Body of pancreas (tissue), 4 donors: ENCODE measurements at regions not wholly inside any gene's neighbourhood (a gene's known extent, or its start where the extent isn't known, plus 50 kb on each side); places are given as distances from the start of the nearest gene placed in this dataset.
A peak's percentile ranks its signal among the peaks of the same experiment; 100 is the strongest.
"Not testable (repeated sequence)": the region's sequence is repeated elsewhere in the genome, so short reads cannot be mapped to it uniquely, and the experiment has no call there.

ENCODE experiments used
- ATAC-seq: fragments of 150-250 bp; one replicate; pipeline ENCODE4 v1.9.1; 2016
- DNase-seq, 4 donors: peaks; one replicate each; pipeline ENCODE4 v3.0.0-alpha.2; 2019
- H3K27ac ChIP-seq, 4 donors: fragments of 200-600 bp; sonication (generic); 1 replicate in 3 of 4; 2 replicates in 1 of 4; pipeline versions ENCODE4 v1.5.1 to v1.6.1; 2016 to 2019; ENCODE audit warnings: mild to moderate bottlenecking in 1 of 4, mixed read lengths in 1 of 4, moderate library complexity in 1 of 4
- H3K27me3 ChIP-seq, 2 donors: fragments of 200-600 bp; sonication (generic); one replicate each; pipeline ENCODE4 v1.6.0; 2016; ENCODE audit warnings: mild to moderate bottlenecking in 1 of 2
- H3K36me3 ChIP-seq, 2 donors: fragments of 200-600 bp; sonication (generic); replicated peaks in 1 of 2; 2 replicates each; pipeline ENCODE4 v1.5.1; 2016; ENCODE audit warnings: low read depth in 2 of 2; ENCODE audit not compliant: insufficient read depth in 1 of 2
- H3K4me1 ChIP-seq: fragments of 200-600 bp; sonication (generic); one replicate; pipeline ENCODE4 v1.6.0; 2016
- H3K4me3 ChIP-seq, 2 donors: fragments of 200-600 bp; sonication (generic); 1 replicate in 1 of 2; 2 replicates in 1 of 2; pipeline ENCODE4 v1.5.1; 2016 to 2019
- H3K9me3 ChIP-seq, 3 donors: fragments of 200-600 bp; sonication (generic); 1 replicate in 2 of 3; 2 replicates in 1 of 3; pipeline ENCODE4 v1.5.1; 2016
- POLR2A ChIP-seq, 3 donors: fragments of 450-650 bp; IDR thresholded peaks; one replicate each; pipeline ENCODE4 v1.6.1; 2016; ENCODE audit warnings: antibody characterized with exemption in 3 of 3, mild to moderate bottlenecking in 2 of 3
- WGBS, 2 donors: methylation state at CpG; one replicate each; pipeline ENCODE4 v1.1.5; 2017; 5-methylcytosine and 5-hydroxymethylcytosine counted together
- intact Hi-C: fragments of 100-400 bp; cut with DNase I; formaldehyde crosslinking; loops from one replicate; pipeline ENCODE4 v1.15.1; 2023
- TF ChIP-seq, protein P1 (sequence below), 7 experiments: fragments of 450-650 bp in 4 of 7; fragments of 200-600 bp in 3 of 7; sonication (generic) in 3 of 7; IDR thresholded peaks; one replicate each; pipeline ENCODE4 v1.5.1; 2016 to 2019; ENCODE audit warnings: antibody characterized with exemption in 7 of 7

GRCh38 chr9:89679581-89679980 lies 74.8 kb downstream of the GADD45G start:
- no peak overlapping the region for H3K4me3 ChIP-seq
- TF ChIP-seq, protein P1, sequence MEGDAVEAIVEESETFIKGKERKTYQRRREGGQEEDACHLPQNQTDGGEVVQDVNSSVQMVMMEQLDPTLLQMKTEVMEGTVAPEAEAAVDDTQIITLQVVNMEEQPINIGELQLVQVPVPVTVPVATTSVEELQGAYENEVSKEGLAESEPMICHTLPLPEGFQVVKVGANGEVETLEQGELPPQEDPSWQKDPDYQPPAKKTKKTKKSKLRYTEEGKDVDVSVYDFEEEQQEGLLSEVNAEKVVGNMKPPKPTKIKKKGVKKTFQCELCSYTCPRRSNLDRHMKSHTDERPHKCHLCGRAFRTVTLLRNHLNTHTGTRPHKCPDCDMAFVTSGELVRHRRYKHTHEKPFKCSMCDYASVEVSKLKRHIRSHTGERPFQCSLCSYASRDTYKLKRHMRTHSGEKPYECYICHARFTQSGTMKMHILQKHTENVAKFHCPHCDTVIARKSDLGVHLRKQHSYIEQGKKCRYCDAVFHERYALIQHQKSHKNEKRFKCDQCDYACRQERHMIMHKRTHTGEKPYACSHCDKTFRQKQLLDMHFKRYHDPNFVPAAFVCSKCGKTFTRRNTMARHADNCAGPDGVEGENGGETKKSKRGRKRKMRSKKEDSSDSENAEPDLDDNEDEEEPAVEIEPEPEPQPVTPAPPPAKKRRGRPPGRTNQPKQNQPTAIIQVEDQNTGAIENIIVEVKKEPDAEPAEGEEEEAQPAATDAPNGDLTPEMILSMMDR (IDR thresholded peaks at IDR 0.05): no peak
- TF ChIP-seq POLR2A (IDR thresholded peaks at IDR 0.05): no peak
- ATAC-seq (no peak), DNase-seq (no peak)
- WGBS, 2 donors: 66 to 86% methylated on average over 3 of the region's 3 CpGs
- H3K4me1 ChIP-seq: peaks cover 82% of the 10 kb centered on the region
- no peaks in the 10 kb centered on the region for H3K27me3 ChIP-seq
- no peak overlapping the region for H3K27ac ChIP-seq
- intact Hi-C loops: no loop called here
- H3K36me3 ChIP-seq: no peaks in the 10 kb centered on the region
- H3K9me3 ChIP-seq: no peaks in the 10 kb centered on the region

DNA sequence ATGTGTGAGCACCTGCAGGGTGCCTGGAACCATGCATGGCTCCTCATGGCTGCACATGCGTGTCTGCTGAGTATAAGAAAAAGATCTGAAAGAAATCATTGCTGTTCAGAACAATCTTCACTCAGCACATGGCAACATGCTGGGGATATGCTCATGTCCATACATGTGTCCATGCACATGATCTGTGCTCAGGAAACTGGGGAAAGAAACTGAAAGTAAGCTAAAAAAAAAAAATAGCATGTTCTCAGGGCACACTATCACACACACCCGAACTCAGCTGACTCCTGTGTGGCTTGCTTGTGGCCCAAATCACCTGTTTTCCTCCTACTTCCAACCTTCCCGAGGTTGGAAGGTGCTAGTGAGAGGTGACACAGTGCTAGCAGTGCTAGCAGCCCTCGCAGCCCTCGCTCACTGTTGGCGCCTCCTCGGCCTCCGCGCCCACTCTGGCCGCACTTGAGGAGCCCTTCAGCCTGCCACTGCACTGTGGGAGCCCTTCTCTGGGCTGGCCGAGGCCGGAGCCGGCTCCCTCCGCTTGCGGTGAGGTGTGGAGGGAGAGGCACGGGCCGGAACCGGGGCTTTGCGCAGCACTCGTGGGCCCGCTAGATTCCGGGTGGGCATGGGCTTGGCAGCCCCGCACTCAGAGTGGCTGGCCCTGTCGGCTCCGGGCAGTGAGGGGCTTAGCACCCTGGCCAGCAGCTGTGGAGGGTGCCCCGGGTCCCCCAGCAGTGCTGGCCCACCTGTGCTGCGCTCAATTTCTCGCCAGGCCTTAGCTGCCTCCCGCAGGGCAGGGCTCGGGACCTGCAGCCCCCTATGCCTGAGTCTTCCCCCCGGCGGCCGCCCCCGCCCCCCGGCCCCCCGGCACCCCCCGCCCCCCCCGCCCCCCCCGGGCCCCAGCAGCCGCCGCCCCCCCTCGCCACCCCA lies 76.0 kb downstream of the GADD45G start:
- no peaks in the 10 kb centered on the region for H3K27me3 ChIP-seq
- no peak overlapping the region for H3K27ac ChIP-seq
- TF ChIP-seq, protein P1 (IDR thresholded peaks at IDR 0.05): no peak
- no peak for TF ChIP-seq POLR2A (IDR thresholded peaks at IDR 0.05)
- H3K4me3 ChIP-seq: no peak overlapping the region
- 83 to 87% methylated on average over 10 to 25 of the region's 42 CpGs for WGBS, 2 donors
- H3K36me3 ChIP-seq: no peaks in the 10 kb centered on the region
- intact Hi-C loops: no loop called here
- no peaks in the 10 kb centered on the region for H3K9me3 ChIP-seq
- no peak for DNase-seq
- H3K4me1 ChIP-seq: peaks cover 83% of the 10 kb centered on the region
- ATAC-seq: no peak

- DNase-seq, ATAC-seq, H3K36me3 ChIP-seq, H3K9me3 ChIP-seq, intact Hi-C loops, H3K4me3 ChIP-seq, H3K27me3 ChIP-seq, H3K27ac ChIP-seq: not testable (repeated sequence)
- H3K4me1 ChIP-seq: peaks cover 83% of the 10 kb centered on the region
- WGBS, 2 donors: 100% methylated on average over 1 to 3 of the region's 17 CpGs
These were observed 76.7 kb downstream of the GADD45G start for GRCh38 chr9:89681468-89681859.

GRCh38 chr9:89683626-89684025 lies 78.8 kb downstream of the GADD45G start:
- Histone ChIP-seq H3K27ac (peak overlapping the region; percentile 74 to 95 (median 92)), H3K4me3 (no peak overlapping the region), H3K4me1 (peaks cover 83% of the 10 kb centered on the region), H3K27me3 (no peaks in the 10 kb centered on the region), H3K9me3 (no peaks in the 10 kb centered on the region), H3K36me3 (no peaks in the 10 kb centered on the region)
- no peak for DNase-seq
- TF ChIP-seq, protein P1 (IDR thresholded peaks at IDR 0.05): no peak
- 91 to 92% methylated on average over 6 of the region's 6 CpGs for WGBS, 2 donors
- intact Hi-C loops: no loop called here
- ATAC-seq: no peak

GRCh38 chr9:89684218-89684617 lies 79.4 kb downstream of the GADD45G start:
- Histone ChIP-seq H3K4me1 (peaks cover 77% of the 10 kb centered on the region), H3K9me3 (no peaks in the 10 kb centered on the region), H3K4me3 (no peak overlapping the region), H3K27ac (peak overlapping the region; percentile 74 to 95 (median 92)), H3K36me3 (no peaks in the 10 kb centered on the region), H3K27me3 (no peaks in the 10 kb centered on the region)
- ATAC-seq (peak; percentile 20), DNase-seq (peak in 3 of 4 donors; percentile 48 to 59 (median 51))
- 54 to 55% methylated on average over 4 of the region's 4 CpGs for WGBS, 2 donors
- TF ChIP-seq POLR2A (IDR thresholded peaks at IDR 0.05): no peak
- TF ChIP-seq, protein P1 (IDR thresholded peaks at IDR 0.05): no peak
- intact Hi-C loops: no loop called here
